ENCODE measurements at regions not wholly inside any gene's neighbourhood (a gene's known extent, or its start where the extent isn't known, plus 50 kb on each side); places are given as distances from the start of the nearest gene placed in this dataset.

- WGBS (ENCODE audit: extremely low coverage, insufficient read length, low lambda C conversion rate): no CpG with 5 or more reads among the region's 2 CpGs
- Histone ChIP-seq H2AK5ac (ENCODE audit: insufficient read length, low read length) (no peak overlapping the region), H3K14ac (ENCODE audit: insufficient read depth, low read length) (no peak overlapping the region), H3K4ac (ENCODE audit: low read depth, low read length) (no peak overlapping the region), H3K18ac (ENCODE audit: insufficient read length, low read depth, low read length) (no peak overlapping the region), H3K56ac (ENCODE audit: insufficient read length, low read depth, low read length) (no peak overlapping the region), H3K4me2 (ENCODE audit: insufficient read depth, insufficient read length, low read length) (no peak overlapping the region), H3K23me2 (ENCODE audit: insufficient read length, low read depth, low read length, poor library complexity, severe bottlenecking) (no peaks in the 10 kb centered on the region), H3K9ac (ENCODE audit: extremely low read depth, insufficient read length, low read length) (no peak overlapping the region), H3K9me3 (ENCODE audit: control insufficient read depth, low read depth, low read length) (no peaks in the 10 kb centered on the region), H4K8ac (replicated peaks; ENCODE audit: insufficient read length, low read depth, low read length) (no peak overlapping the region), H2BK12ac (ENCODE audit: insufficient read length, low read depth, low read length) (no peak overlapping the region), H3K27ac (ENCODE audit: insufficient read length, low read depth, low read length) (no peak overlapping the region), H2BK15ac (ENCODE audit: low read depth, low read length) (no peak overlapping the region), H3T11ph (ENCODE audit: low read length) (no peak overlapping the region), H2AFZ (ENCODE audit: low read length) (no peak overlapping the region), H3K79me1 (ENCODE audit: insufficient read depth, low read depth, low read length, poor library complexity, severe bottlenecking) (no peaks in the 10 kb centered on the region), H3K79me2 (ENCODE audit: insufficient read depth, low read length) (no peaks in the 10 kb centered on the region), H3K4me1 (ENCODE audit: insufficient read depth, low read length) (no peaks in the 10 kb centered on the region; the same call in 1 of the 2 replicates), H2BK20ac (ENCODE audit: low read depth, low read length, poor library complexity, severe bottlenecking) (no peak overlapping the region), H3K23ac (ENCODE audit: insufficient read length, low read depth, low read length) (no peak overlapping the region), H4K91ac (ENCODE audit: insufficient read length, low read depth, low read length) (no peak overlapping the region), H3K27me3 (ENCODE audit: insufficient read depth, low read length) (no peaks in the 10 kb centered on the region), H2BK5ac (ENCODE audit: insufficient read length, low read length) (no peak overlapping the region), H4K20me1 (ENCODE audit: control insufficient read depth, insufficient read depth, insufficient read length) (no peaks in the 10 kb centered on the region), H4K5ac (ENCODE audit: insufficient read length, low read depth, low read length) (no peak overlapping the region), H2BK120ac (ENCODE audit: low read depth, low read length, poor library complexity, severe bottlenecking) (no peak overlapping the region)
- Mint-ChIP-seq H3K9me3 (peaks cover 3 to 7% of the 10 kb centered on the region in 2 experiments), H3K4me1 (peaks cover 11 to 13% of the 10 kb centered on the region in 2 experiments), H3K4me3 (no peak overlapping the region), H3K36me3 (ENCODE audit: insufficient read depth in 1 of 3, low read depth in 3 of 3) (no peaks in the 10 kb centered on the region; a peak in 2 of 7 replicates), H3K27ac (no peak overlapping the region), H3K27me3 (ENCODE audit: low read depth) (no peaks in the 10 kb centered on the region; the same call in 1 of the 2 replicates)
- no peak for DNase-seq
- no peak for TF ChIP-seq CTCF (conservative IDR thresholded peaks at IDR 0.05)
These were observed 278.6 kb downstream of the ZNF621 start for GRCh38 chr3:40803311-40803710.

Data from H9 (cell line).